KOPT-K1 (cell line): ENCODE measurements at regions not wholly inside any gene's neighbourhood (a gene's known extent, or its start where the extent isn't known, plus 50 kb on each side); places are given as distances from the start of the nearest gene placed in this dataset.
"Not testable (repeated sequence)": the region's sequence is repeated elsewhere in the genome, so short reads cannot be mapped to it uniquely, and the experiment has no call there.

ENCODE experiments used
- H3K27ac ChIP-seq: fragments of 200-600 bp; sonication (generic); 2 replicates; pipeline ENCODE4 v1.5.1; 2016; ENCODE audit warnings: antibody characterized with exemption, mild to moderate bottlenecking, low read depth, low read length; ENCODE audit not compliant: poor library complexity, severe bottlenecking
- H3K36me3 ChIP-seq: fragments of 200-600 bp; sonication (generic); 2 replicates; pipeline ENCODE4 v1.5.1; 2017; ENCODE audit warnings: antibody characterized with exemption, mild to moderate bottlenecking, low read length, moderate library complexity; ENCODE audit not compliant: insufficient read depth
- H3K9me3 ChIP-seq: fragments of 200-600 bp; sonication (generic); 2 replicates; pipeline ENCODE4 v1.5.1; 2017; ENCODE audit warnings: antibody characterized with exemption, low read length, mild to moderate bottlenecking; ENCODE audit not compliant: insufficient read depth, poor library complexity, severe bottlenecking

DNA sequence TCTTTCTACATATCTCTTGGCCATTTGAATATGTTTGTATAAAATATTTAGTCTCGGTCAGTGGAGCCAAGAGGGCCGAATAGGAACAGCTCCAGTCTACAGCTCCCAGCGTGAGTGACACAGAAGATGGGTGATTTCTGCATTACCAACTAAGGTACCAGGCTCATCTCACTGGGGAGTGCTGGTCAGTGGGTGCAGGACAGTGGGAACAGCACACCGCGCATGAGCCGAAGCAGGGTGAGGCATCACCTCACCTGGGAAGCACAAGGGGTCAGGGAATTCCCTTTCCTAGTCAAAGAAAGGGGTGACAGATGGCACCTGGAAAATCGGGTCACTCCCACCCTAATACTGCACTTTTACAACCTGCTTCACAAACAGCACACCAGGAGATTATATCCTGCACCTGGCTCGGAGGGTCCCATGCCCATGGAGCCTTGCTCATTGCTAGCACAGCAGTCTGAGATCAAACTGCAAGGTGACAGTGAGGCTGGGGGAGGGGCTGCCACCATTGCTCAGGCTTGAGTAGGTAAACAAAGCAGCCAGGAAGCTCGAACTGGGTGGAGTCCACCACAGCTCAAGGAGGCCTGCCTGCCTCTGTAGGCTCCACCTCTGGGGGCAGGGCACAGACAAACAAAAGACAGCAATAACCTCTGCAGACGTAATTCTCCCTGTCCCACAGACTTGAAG is 1926.9 kb upstream of the DEFB115 start:
- peaks cover 36% of the 10 kb centered on the region for H3K9me3 ChIP-seq
- H3K36me3 ChIP-seq, H3K27ac ChIP-seq: not testable (repeated sequence)

DNA sequence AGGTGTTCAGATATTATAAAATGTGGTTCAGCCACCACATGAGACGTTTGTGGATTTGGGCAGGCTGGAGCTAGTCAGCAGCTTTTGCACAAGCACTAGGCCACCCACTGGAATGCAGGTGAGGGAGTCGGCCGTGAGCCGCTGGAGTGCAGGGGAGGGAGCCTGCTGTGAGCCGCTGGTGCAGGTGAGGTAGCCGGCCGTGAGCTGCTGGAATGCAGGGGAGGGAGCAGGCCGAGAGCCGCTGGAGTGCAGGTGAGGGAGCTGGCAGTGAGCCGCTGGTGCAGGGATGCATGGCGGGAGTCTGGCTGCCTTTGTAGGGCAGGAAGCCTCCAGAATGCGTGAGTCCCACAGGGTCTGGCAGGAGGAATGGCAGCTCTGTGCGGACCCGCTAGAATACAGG is 1907.6 kb upstream of the DEFB115 start:
- H3K9me3 ChIP-seq = peaks cover 12% of the 10 kb centered on the region

DNA sequence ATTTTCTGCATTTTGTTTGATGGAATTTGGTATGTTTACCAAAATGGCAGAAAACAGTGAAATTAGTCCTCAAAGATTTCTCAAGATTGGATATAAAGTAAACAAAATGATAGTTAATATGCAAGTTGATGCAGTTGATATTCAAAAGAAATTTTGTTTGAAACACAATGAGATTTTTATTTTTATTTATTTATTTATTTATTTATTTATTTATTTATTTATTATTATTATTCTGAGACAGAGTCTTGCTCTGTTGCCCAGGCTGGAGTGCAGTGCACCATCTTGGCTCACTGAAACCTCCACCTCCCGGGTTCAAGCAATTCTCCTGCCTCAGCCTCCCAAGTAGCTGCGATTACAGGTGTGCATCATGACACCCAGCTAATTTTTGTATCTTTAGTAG is 1881.5 kb upstream of the DEFB115 start:
- H3K27ac ChIP-seq, H3K9me3 ChIP-seq, H3K36me3 ChIP-seq: not testable (repeated sequence)

More for the DNA sequence above, 1907.6 kb upstream of the DEFB115 start:
- no peak overlapping the region for H3K27ac ChIP-seq
- no peaks in the 10 kb centered on the region for H3K36me3 ChIP-seq

DNA sequence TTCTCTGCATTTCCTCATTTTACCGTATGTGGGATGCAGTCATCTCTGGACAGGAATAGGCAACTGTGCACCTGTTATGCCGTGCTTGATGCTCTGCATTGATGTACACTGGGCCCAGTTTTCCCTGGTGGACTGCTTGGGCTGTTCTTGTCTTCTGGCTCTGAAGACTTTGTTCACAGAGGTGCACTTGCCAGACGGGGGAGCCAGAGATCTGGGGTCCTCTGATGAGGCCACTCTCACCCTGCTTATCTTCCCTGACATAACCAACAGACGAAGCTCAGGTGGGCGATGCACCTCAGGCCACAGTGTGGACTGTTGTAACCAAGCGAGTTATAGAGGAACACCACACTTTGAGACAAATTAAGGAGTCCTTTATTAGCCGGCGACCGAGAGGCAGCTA is 1864.6 kb upstream of the DEFB115 start:
- H3K27ac ChIP-seq, H3K36me3 ChIP-seq, H3K9me3 ChIP-seq: not testable (repeated sequence)

DNA sequence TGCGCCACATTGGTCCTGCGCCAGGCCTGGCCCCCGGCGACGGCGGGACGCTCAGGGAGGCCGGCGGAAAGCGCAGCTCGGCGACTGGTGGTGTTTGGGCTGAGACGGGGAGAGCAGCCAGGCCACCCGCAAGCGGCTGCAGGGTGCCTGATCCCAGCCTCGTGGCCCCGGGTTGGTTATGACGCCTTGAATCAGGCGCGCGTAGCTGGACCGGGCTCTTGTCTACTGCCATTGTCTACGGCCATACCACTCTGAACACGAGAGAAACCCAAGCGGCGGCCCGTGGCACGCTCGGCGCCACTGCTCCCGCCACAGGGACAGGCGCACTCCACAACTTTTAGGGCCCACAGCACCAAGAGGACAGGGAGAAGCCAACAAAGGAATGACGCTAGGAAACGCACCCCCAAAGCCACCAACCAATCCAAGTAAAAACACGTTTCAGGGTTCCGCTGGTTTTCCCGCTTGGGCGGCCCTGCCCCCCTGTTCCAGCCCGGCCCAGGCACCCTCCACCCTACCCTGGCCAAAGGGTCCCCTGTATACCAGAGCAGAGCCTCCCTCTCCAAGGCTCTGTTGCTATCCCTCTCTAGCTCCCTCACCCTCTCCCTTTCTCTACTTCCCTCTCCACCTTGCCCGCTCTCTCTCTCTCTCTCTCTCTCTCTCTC is 1849.3 kb upstream of the DEFB115 start:
- peaks cover 48% of the 10 kb centered on the region for H3K9me3 ChIP-seq
- no peak overlapping the region for H3K27ac ChIP-seq
- no peaks in the 10 kb centered on the region for H3K36me3 ChIP-seq

DNA sequence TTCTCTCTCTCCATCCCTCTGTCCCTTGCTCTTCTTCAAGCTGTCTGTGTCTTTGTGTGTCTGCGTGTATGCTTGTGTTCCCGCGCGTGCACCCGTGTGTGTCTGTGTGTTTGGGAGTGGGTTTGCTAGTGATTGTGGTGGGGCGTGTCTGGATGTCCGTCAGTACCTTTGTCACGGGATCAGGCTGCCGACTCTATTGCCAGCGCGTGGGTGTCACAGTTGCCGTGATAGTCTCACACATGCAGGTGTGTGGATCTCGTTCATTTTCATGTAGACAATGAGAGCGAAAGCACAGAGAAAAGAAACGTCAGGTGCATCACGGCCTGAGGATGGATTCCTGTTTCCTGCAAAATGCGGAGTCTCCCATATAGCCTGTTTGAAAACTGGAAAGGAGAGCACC is 1848.8 kb upstream of the DEFB115 start:
- H3K27ac ChIP-seq, H3K36me3 ChIP-seq: not testable (repeated sequence)
- peaks cover 48% of the 10 kb centered on the region for H3K9me3 ChIP-seq

DNA sequence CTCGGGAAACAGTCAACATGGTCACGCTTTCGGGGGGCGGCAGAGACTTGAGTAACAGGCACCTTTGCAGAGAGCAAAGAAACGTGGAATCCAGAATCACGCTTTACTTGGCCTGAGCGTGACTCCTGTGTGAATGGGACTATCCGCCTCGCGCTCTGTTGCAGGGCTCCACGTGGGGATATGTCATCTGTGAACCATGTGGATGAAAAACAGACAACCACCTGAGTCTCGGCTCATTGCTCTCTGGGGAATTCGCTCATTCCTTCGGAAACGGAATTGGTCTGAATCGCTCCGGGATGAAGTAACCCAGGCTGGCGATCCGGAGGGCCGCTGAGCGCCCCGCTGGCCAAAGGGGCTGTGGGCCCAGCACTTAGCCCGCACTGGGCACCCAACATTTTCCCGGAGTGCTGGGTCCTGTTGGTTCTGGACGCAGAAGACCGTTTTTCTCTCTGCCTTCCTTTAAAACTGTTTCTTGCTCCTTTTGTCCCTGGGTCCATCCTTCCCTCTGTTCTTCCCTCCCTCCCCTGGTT is 1848.2 kb upstream of the DEFB115 start:
- H3K9me3 ChIP-seq = peaks cover 48% of the 10 kb centered on the region

DNA sequence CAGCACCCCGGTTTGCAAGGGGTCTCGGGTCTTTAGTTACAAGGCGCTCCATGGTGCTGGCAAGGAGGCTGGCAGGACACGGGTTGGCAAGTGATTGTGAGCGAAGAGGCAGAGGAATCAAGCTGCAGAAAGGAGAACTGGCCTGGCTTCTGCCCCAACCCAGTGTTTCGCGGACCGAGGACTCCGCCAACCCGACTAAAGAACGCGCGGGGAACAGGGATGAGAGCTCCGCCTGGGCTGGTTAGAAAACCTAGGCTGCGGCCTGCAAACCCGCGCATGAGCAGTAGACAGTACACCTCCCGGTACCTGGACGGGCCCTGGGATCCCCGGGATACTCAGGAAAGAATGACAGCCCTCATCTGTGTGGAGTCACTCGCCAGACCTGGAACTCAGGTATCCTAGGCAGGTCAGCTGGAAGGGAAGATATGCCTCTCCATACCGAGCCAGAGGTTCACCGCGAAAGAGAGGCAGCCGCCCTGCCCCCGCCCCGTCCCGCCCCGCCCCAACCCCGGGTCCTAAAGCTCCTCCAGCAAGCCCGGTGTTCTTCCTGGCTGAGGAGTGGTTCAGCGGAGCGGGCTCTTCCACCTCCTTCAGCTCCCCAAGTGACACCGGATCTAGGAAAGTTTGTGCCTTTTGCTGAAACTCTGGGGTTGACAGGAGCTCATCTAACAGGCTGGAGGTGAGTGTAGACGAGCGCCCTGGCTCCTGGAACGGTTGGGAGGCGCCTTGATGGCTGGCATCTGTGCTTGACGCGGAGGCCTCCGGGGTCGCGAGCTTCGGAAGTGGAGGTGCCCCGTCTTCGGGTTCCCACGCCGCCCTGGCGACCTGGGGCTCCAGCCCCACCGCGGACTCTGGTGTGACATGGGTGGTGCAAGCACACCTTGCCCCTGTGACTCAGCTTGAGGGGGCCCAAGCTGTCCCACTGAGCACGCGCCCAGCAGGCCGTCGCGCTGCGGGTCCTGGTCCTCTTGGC is 1847.3 kb upstream of the DEFB115 start:
- Histone ChIP-seq H3K27ac (no peak overlapping the region), H3K9me3 (peaks cover 48% of the 10 kb centered on the region), H3K36me3 (no peaks in the 10 kb centered on the region)

More for the DNA sequence above, 1848.2 kb upstream of the DEFB115 start:
- not testable (repeated sequence) for H3K27ac ChIP-seq, H3K36me3 ChIP-seq

DNA sequence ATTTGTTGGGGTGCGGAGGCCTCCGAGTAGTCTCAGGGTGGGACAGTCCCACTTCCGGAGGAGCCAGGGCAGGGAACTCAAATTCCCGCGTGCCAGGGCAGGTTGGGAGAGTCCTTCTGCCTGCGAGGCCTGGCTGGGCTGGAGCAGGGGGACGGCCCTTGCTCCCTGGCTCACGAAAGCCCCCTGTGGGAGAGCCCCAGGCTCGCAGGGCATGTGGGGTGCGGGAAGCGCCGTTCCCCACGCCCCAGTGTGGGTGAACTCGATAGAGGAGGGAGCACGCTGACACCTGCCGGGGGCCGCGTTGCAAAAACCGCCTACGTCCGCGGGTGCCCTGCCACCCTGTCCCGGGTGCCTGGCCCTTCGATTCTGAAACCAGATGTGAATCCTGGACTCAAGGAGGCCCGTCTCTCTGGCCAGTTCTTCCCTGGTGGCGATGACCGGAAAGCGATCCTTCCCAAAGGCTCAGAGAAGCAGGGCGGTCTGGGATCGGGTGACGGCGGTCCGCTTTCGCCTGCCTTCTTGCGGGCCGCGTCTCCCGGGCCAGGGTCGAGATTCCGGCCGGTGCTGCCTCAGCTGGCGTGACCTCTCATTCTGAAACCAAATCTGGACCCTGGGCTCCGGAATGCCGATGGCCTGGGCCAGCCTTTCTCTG is 1846.5 kb upstream of the DEFB115 start:
- Histone ChIP-seq H3K27ac (no peak overlapping the region), H3K9me3 (peaks cover 45% of the 10 kb centered on the region), H3K36me3 (no peaks in the 10 kb centered on the region)

DNA sequence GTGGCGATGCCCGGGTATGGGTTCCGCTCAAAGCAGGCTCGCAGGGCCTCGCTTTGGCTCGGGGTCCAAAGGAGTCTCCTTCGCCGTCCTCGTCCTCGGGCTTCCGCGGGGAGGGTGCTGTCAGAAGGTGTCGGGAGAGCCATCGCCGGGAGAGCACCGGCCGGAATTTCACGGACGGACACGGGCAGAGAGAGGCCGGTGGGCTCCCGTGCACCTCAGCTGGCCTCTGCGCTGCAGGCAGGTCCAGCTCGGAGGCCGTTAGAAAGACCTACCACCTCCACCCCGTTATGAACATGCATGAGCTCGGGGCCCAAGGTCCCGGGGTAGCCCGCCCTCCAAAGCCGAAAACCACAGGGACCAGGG is 1846.0 kb upstream of the DEFB115 start:
- not testable (repeated sequence) for H3K27ac ChIP-seq, H3K36me3 ChIP-seq
- peaks cover 42% of the 10 kb centered on the region for H3K9me3 ChIP-seq

DNA sequence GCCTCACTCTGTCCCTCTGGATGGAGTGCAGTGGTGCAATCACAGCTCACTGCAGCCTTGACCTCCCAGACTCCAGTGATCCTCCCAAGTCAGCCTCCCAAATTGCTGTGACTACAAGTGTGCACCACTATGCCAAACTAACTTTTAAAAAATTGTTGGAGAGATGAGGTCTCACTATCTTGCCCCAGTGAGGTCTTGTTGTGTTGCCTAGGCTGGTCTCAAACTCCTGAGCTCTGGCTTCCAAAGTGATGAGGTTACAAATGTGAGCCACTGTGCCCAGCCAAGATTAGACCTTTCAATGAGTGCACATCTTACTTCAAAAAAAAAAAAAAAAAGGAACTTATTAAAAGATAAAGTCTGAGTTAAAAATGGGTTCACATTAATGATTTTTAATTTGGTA is 1838.1 kb upstream of the DEFB115 start:
- Histone ChIP-seq H3K27ac (no peak overlapping the region), H3K9me3 (no peaks in the 10 kb centered on the region), H3K36me3 (no peaks in the 10 kb centered on the region)

DNA sequence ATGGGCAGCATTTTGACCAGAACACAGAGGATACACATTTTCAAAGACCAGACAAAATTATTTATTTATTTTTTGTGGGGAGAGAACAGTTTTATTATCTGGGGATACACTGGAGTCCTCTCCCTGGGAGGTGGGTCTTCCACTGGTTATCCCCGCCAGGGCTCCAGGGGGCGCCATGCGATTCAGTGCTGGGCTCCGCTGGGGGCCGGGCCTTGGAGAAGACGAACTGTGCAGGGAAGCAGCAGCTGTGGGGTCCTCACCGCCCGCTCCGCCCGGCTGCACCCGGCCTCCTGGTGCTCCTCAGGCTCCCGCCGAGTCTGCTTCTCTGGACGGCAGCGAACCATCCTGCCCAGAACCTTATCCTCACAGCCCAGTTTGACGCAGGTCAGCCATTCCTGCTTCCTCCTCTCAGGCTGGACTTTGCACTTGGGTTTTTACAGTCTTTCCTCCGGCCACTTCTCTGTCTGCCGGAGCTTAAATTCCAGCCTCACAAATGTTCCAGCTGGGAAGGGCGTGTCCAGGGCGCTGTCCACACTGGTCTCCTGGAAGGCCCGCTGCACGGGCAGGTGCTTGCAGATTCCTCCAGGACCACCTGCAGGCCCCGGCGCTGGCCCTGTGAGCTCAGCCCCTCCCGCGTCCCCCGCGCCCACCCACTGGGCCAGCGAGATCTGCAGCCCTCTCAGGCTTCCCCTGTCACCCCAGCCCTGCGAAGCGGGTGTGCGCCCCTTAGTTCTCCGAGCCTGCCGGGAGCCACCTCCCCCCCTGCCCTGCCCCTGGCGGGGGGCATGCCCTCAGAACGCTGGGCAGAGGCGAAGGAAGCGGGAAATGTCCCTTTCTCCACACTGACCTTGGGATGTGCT is 1830.0 kb upstream of the DEFB115 start:
- no peaks in the 10 kb centered on the region for H3K9me3 ChIP-seq
- no peaks in the 10 kb centered on the region for H3K36me3 ChIP-seq
- H3K27ac ChIP-seq = no peak overlapping the region

DNA sequence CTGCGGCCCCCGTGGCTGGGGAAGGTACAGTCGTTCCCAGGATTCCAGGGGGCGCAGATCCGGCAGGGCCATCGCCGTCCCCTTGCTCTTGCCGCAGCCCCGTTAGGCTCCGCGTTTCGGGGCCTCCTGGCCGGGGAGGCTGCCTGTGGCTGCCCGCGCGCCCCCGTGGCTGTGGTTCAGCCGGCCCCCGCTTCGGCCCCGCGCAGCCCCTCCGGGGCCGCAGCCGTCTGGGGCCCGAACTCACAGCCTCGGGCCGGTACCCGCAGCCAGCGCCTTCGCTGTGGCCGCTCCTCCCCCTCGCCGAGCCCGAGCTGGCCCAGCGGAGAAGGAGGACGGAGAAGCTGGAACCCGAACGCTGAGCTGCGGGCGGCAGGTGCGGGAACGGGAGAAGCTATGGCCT is 1826.9 kb upstream of the DEFB115 start:
- no peak overlapping the region for H3K27ac ChIP-seq
- no peaks in the 10 kb centered on the region for H3K36me3 ChIP-seq
- no peaks in the 10 kb centered on the region for H3K9me3 ChIP-seq

DNA sequence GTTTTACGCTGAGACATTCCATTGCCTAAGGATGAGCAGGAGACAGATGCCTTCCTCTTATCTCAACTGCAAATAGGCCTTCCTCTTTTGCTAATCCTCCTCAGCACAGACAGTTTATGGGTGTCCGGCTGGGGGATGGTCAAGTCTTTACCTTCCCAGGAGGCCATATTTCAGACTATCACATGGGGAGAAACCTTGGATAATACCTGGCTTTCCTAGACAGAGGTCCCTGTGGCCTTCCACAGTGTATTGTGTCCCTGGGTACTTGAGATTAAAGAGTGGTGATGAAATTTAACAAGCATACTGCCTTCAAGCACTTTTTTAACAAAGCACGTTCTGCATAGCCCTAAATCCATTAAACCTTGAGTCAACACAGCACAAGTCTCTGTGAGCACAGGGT is 1816.7 kb upstream of the DEFB115 start:
- H3K36me3 ChIP-seq, H3K9me3 ChIP-seq, H3K27ac ChIP-seq: not testable (repeated sequence)
